ENCODE measurements at regions not wholly inside any gene's neighbourhood (a gene's known extent, or its start where the extent isn't known, plus 50 kb on each side); places are given as distances from the start of the nearest gene placed in this dataset.

DNA sequence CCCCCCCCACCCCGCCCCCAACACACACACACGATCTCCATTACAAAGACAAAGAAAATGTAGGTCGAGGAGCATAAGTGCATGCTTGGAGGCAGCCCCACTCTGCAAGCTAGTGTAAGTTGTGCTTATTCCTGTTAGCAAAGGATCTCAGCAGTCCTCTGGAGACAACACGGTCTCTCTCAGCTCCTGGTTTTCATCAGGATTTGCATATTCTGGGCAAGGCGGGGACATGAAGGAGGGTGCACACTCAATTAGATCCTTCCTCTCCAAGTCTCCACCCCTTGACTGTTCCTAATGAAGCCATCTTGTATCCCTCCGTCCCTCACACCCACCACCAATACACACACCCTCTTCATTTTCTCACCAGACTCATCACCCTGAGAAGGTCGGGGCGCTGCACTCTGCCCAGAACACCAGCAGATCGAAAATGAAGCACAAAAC lies 63.8 kb downstream of the MRPL46 start:
- Histone ChIP-seq H3K4me2 (ENCODE audit: low read depth, low read length) (no peak overlapping the region), H3K27ac (ENCODE audit: low read length) (no peak overlapping the region), H4K20me1 (ENCODE audit: insufficient read depth, low read length) (no peaks in the 10 kb centered on the region), H3K79me2 (ENCODE audit: low read length) (no peaks in the 10 kb centered on the region), H3K9me3 (replicated peaks; ENCODE audit: insufficient read depth, low read length) (no peaks in the 10 kb centered on the region), H3K9me2 (replicated peaks; ENCODE audit: insufficient read depth, low read length) (no peaks in the 10 kb centered on the region), H3K36me3 (replicated peaks; ENCODE audit: insufficient read depth, low read length) (no peaks in the 10 kb centered on the region), H3K4me3 (ENCODE audit: low read length) (no peak overlapping the region), H3K4me1 (ENCODE audit: low read length) (peaks cover 18% of the 10 kb centered on the region), H3K9ac (ENCODE audit: low read length) (no peak overlapping the region), H2AFZ (ENCODE audit: low read length) (no peak overlapping the region), H3K27me3 (replicated peaks; ENCODE audit: insufficient read depth, low read length) (no peaks in the 10 kb centered on the region), H3F3A (ENCODE audit: insufficient read depth, low read length) (no peaks in the 10 kb centered on the region)
- no peak for DNase-seq
- TF ChIP-seq EZH2phosphoT487 (IDR thresholded peaks at IDR 0.05; ENCODE audit: low read length), result no peak
- TF ChIP-seq EZH2 (optimal IDR thresholded peaks at IDR 0.05; ENCODE audit: low read depth, low read length), result no peak
- TF ChIP-seq CTCF (IDR thresholded peaks at IDR 0.05; ENCODE audit: low read length), result no peak

DNA sequence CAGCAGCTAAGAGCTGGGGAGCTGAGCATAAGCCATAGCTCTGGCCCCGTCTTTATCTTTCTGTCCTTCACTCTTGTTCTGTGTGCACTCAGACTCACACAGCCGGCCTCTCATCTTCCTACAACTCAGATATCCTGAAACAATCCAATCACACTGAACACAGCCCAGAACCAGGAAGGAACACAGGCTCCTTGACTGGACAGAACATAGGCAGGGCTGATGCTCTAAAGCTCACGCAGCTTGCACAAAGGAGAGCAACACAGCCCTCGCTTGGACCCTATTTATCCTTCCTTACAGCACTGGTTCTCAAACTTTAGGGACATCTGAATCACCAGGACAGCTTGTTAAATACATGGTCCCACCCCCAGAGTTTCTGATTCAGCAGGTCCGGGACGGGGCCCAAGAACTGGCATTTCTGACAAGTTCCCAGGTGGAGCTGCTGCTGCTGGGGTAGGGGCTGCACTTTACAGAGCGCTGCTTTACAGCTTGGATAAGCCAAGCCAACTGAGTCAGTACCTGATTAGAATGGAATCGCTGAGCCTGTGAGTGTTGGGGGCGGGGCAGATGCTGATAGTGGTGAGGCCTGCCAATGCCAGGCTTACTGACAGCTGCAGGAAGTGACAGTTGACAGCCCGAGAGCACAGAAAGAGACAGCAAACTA lies 65.1 kb downstream of the MRPL46 start:
- no peaks in the 10 kb centered on the region for H3K27me3 ChIP-seq (replicated peaks; ENCODE audit: insufficient read depth, low read length)
- DNase-seq, result peak; percentile 72
- no peaks in the 10 kb centered on the region for H4K20me1 ChIP-seq (ENCODE audit: insufficient read depth, low read length)
- no peak overlapping the region for H3K27ac ChIP-seq (ENCODE audit: low read length)
- peak overlapping the region; percentile 9 for H2AFZ ChIP-seq (ENCODE audit: low read length)
- no peaks in the 10 kb centered on the region for H3K79me2 ChIP-seq (ENCODE audit: low read length)
- no peaks in the 10 kb centered on the region for H3K36me3 ChIP-seq (replicated peaks; ENCODE audit: insufficient read depth, low read length)
- peak overlapping the region; percentile 32; the same call in 1 of the 2 replicates for H3K4me2 ChIP-seq (ENCODE audit: low read depth, low read length)
- no peak overlapping the region for H3K9ac ChIP-seq (ENCODE audit: low read length)
- no peak overlapping the region for H3K4me3 ChIP-seq (ENCODE audit: low read length)
- peaks cover 14% of the 10 kb centered on the region for H3K4me1 ChIP-seq (ENCODE audit: low read length)
- no peaks in the 10 kb centered on the region for H3F3A ChIP-seq (ENCODE audit: insufficient read depth, low read length)
- TF ChIP-seq EZH2phosphoT487 (IDR thresholded peaks at IDR 0.05; ENCODE audit: low read length) (no peak), CTCF (IDR thresholded peaks at IDR 0.05; ENCODE audit: low read length) (no peak), EZH2 (optimal IDR thresholded peaks at IDR 0.05; ENCODE audit: low read depth, low read length) (no peak)
- no peaks in the 10 kb centered on the region for H3K9me2 ChIP-seq (replicated peaks; ENCODE audit: insufficient read depth, low read length)
- no peaks in the 10 kb centered on the region for H3K9me3 ChIP-seq (replicated peaks; ENCODE audit: insufficient read depth, low read length)

GRCh38 chr15:88401251-88401995 lies 65.8 kb downstream of the MRPL46 start:
- no peak for DNase-seq
- Histone ChIP-seq H3K79me2 (ENCODE audit: low read length) (no peaks in the 10 kb centered on the region), H3K9me2 (replicated peaks; ENCODE audit: insufficient read depth, low read length) (no peaks in the 10 kb centered on the region), H3K4me1 (ENCODE audit: low read length) (peaks cover 14% of the 10 kb centered on the region), H3K9ac (ENCODE audit: low read length) (no peak overlapping the region), H3F3A (ENCODE audit: insufficient read depth, low read length) (no peaks in the 10 kb centered on the region), H2AFZ (ENCODE audit: low read length) (no peak overlapping the region), H3K27me3 (replicated peaks; ENCODE audit: insufficient read depth, low read length) (no peaks in the 10 kb centered on the region), H3K9me3 (replicated peaks; ENCODE audit: insufficient read depth, low read length) (no peaks in the 10 kb centered on the region), H3K4me2 (ENCODE audit: low read depth, low read length) (no peak overlapping the region), H3K27ac (ENCODE audit: low read length) (no peak overlapping the region), H3K36me3 (replicated peaks; ENCODE audit: insufficient read depth, low read length) (no peaks in the 10 kb centered on the region), H4K20me1 (ENCODE audit: insufficient read depth, low read length) (no peaks in the 10 kb centered on the region), H3K4me3 (ENCODE audit: low read length) (no peak overlapping the region)
- TF ChIP-seq CTCF (IDR thresholded peaks at IDR 0.05; ENCODE audit: low read length) (no peak), EZH2phosphoT487 (IDR thresholded peaks at IDR 0.05; ENCODE audit: low read length) (no peak), EZH2 (optimal IDR thresholded peaks at IDR 0.05; ENCODE audit: low read depth, low read length) (no peak)
